Suppressor macrophage treated with lipopolysaccharide for 1 hour (primary cell): ENCODE measurements at regions not wholly inside any gene's neighbourhood (a gene's known extent, or its start where the extent isn't known, plus 50 kb on each side); places are given as distances from the start of the nearest gene placed in this dataset.
"Not testable (repeated sequence)": the region's sequence is repeated elsewhere in the genome, so short reads cannot be mapped to it uniquely, and the experiment has no call there.

Experiments
- DNase-seq, 3 donors: peaks; one replicate each; pipeline ENCODE4 v3.0.0-alpha.2; 2020 to 2022

DNA sequence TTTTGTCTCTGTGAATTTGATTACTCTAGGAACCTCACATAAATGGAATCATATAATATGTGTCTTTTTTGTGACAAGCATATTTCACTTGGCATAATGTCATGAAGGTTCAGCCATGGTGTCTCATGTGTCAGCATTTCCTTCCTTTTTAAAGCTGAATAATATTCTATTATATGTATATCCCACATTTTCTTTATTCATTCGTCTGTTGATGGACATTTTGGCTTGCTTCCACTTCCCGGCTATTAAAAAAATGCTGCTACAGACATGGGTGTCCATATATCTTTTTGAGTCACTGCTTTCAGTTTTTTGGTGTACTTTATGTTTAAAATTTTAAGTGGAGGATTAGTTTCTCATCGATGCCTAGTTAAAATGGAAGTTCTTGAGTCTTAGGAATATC, 59.8 kb upstream of the C5orf63 start:
- no peak for DNase-seq

DNA sequence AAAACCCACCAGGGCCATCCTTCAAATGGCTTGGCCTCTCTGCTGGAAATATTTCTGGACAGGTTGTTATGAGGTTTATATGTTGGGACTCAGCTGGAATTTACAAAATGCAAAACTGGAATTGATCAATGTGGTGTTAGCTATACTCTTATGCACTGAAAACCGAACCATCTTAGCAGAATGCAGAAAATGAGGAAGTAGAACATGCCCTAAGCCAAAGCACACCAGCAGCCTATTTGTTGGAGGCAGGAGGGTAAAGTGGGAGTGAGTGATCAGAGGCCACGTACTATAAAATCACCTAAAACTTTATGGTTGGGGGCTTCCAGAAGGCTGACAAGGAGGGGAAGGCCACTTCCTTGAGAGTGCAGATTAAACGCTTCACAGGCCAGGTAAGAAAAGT, 63.6 kb upstream of the C5orf63 start:
- DNase-seq = peak in 2 of 3 donors; percentile 1

GRCh38 chr5:127143722-127144121, 70.4 kb upstream of the C5orf63 start:
- DNase-seq = no peak

- no peak for DNase-seq
Observed at GRCh38 chr5:127153031-127153430, 79.7 kb upstream of the C5orf63 start.

DNA sequence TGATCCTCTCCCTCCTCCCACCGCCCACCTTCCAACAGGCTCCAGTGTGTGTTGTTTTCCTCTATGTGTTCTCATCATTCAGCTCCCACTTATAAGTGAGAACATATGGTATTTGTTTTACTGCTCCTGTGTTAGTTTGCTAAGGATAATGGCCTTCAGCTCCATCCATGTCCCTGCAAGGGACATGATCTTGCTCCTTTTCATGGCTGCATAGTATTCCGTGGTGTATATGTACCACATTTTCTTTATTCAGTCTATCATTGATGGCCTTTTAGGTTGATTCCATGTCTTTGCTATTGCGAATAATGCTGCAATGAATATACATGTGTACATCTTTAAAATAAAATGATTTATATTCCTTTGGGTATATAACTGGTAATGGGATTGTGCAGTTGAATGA, 80.2 kb upstream of the C5orf63 start:
- DNase-seq = no peak

GRCh38 chr5:127163750-127164149, 90.4 kb upstream of the C5orf63 start:
- no peak for DNase-seq

- DNase-seq = no peak
Observed at GRCh38 chr5:127170918-127171600, 97.8 kb upstream of the C5orf63 start.

- DNase-seq = no peak
Observed at GRCh38 chr5:127176769-127177168, 103.5 kb upstream of the C5orf63 start.

GRCh38 chr5:127182631-127183030, 108.0 kb upstream of the MEGF10 start:
- not testable (repeated sequence) for DNase-seq

- DNase-seq = no peak
Observed at GRCh38 chr5:127183332-127183731, 107.3 kb upstream of the MEGF10 start.

DNA sequence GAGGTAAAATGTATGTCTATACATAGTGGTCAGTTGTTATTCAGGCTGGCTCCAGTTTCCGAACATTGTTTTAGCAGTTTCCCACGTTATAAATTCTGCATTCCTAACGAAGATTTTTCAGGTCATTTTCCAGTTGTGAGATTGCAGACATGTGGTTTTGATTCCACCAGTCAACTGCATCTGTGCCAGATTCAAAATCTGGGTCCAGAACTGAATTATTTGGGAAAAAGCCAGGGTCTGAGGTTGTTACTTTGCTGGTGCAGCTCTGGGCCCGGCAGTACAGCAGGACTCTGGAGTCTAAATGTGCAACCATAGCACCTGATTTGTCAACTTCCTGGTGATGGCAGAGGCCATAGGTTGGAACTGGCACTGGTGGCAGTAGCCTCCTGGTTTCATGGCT, 105.7 kb upstream of the MEGF10 start:
- DNase-seq = no peak

DNA sequence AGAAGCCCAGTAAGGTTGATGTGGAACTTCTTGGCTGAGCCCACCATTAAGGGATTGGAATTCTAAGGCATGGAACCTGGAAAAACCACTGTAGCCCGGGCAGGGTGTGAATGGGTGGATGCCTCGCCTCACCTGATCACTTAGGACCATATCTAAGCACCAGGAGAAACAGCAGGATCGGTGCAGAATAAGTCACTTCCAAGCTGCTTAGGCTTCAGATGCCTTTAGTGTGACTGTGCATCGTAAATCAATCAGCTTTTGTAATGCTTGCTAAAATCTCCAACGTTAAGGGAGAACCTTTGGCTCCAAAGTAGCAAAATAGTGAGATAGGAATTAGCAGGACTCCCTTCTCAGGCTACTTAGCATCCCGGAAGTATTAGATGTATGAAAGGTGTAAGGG, 103.9 kb upstream of the MEGF10 start:
- DNase-seq = no peak

GRCh38 chr5:127187706-127188105, 102.9 kb upstream of the MEGF10 start:
- no peak for DNase-seq

GRCh38 chr5:127192150-127192549, 98.4 kb upstream of the MEGF10 start:
- DNase-seq = no peak

GRCh38 chr5:127192836-127193338, 97.7 kb upstream of the MEGF10 start:
- DNase-seq = no peak

DNA sequence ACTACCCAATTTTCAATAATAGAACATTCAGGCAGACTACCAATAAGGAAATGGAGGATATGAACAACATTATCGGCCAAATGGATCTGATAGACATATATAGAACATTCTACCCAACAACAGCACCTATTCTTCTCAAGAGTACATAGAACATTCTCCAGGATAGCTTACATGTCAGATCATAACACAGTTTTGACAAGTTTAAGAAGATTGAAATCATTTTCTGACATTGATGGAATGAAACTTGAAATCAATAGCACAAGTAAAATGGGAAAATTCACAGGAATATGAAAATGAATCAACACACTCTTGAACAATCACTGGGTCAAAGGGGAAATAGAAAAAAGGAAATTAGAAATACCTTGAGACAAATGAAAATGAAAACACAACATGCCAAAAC, 94.6 kb upstream of the MEGF10 start:
- DNase-seq = no peak

GRCh38 chr5:127197402-127198167, 93.0 kb upstream of the MEGF10 start:
- DNase-seq = not testable (repeated sequence)

- DNase-seq = not testable (repeated sequence)
Observed at GRCh38 chr5:127202738-127203137, 87.9 kb upstream of the MEGF10 start.

DNA sequence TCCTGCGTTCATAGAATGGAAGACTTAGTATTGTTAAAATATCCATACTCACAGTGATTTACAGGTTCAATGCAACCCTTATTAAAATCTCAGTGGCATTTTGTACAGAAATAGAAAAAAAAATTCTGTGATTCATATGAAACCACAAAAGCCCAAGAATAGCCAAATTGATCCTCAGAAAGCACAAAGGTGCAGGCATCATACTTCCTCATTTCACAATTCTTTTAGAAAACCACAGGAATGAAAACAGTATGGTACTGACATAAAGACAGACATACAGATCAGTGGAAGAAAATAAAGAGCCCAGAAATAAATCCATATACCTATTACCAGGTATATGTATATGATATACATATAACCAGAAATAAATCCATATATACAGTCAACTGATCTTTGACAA, 86.8 kb upstream of the MEGF10 start:
- DNase-seq = peak in 1 of 3 donors; percentile 3

GRCh38 chr5:127205147-127205546, 85.4 kb upstream of the MEGF10 start:
- no peak for DNase-seq

DNA sequence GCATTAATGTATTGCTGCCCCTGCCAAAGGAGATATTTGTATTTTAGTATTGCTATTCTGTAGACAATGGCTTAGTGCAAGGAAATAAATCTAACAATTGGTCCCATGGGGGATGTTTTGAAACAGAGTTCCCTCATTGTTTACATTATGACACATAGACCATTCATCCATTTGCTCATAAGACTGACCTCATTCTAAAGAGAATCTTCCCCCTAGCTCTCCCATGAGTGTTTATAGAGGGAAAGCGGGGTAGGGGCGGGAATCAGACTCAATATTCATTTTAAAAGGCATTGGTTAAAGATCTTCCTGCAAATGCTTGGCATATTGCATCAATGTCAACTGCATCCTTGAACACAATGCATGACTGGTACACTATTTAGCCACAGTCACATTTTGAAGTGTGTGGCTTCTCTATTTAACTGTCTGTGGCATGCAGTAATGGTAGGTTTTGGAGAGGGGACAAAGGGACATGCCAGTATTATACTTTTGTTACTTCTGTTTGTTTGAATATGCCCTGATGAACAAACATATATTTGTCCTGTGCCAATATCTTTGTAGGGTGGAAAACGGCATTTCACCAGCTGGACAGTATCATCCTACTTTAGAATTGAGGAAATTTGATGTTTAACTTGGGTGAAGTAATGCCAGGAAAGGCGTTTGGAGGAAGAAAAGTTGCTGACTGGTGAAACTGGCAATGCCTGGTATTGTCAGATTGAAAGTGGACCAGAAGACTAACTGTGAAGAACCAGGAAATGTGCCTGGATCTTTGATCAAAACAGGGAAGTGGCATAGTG, 84.1 kb upstream of the MEGF10 start:
- peak; percentile 7 to 24 (median 15) for DNase-seq

GRCh38 chr5:127210042-127210441, 80.6 kb upstream of the MEGF10 start:
- no peak for DNase-seq

GRCh38 chr5:127213231-127213630, 77.4 kb upstream of the MEGF10 start:
- DNase-seq = no peak

DNA sequence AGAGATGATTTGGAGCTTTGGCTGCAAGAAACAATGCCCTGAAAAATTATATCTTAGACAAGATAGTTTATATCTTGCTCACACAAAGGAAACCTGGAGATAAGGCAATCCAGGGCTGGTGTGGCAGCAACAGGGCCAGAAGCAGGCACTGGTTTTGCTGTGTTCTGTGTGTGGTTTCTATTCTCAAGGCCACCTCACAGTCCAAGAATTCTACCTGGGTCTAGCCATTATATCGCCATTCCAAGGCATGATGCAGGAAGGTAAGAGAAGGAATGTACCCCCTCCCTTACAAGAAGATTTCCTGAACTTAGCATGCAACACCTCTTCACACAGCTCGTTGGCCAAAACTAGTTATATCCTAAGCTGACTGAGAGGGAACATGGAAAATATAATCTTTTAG, 74.5 kb upstream of the MEGF10 start:
- DNase-seq = no peak
